ENCODE measurements at regions not wholly inside any gene's neighbourhood (a gene's known extent, or its start where the extent isn't known, plus 50 kb on each side); places are given as distances from the start of the nearest gene placed in this dataset.

DNA sequence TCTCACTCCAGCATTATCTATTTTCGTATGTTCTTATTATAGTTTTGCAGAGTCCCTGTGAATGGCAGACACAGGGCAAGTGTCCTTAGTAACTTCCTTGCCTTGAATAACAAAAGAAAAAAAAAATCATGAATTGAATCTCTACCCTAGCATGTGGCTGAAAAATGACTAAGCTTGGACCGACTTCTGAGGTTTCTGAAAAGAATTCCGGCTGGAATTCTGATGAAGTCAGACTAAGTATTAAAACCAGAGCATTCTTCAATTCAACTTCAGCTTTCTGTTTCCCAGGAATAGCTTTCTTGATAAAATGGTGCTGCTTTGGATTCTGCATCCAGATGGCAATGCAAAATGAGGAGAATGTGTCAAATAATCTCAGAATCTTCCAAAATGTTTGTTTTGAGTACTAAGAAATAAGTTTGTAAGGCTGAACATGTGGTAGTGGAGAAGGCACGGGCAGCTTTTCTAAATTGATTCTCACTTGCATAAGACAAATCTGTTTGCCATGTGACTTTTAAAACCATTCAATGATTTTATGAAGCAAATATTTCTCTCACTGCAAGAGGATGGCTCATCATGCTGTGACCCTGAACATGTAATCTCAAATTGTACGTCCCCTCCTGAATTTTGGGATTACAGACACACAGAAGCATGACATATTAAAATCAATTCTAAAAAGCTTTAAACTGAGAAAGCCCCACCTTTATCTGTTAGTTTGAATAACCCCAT is 1462.8 kb upstream of the LRRTM1 start:
- Histone ChIP-seq H3K4me3 (ENCODE audit: low read depth in 1 of 2, low read length in 2 of 2) (no peak overlapping the region), H3K9me3 (ENCODE audit: control insufficient read depth in 1 of 2, low read length in 2 of 2) (peaks cover 0 to 3% of the 10 kb centered on the region in 2 donors), H3K27me3 (ENCODE audit: control insufficient read depth in 1 of 2, insufficient read depth in 2 of 2, low read length in 2 of 2) (no peaks in the 10 kb centered on the region), H3K9ac (ENCODE audit: low read depth in 1 of 2, low read length in 2 of 2) (no peak overlapping the region), H3K4me1 (ENCODE audit: control insufficient read depth in 1 of 2, insufficient read depth in 2 of 2, low read length in 2 of 2) (no peaks in the 10 kb centered on the region), H3K27ac (ENCODE audit: low read depth, low read length) (no peak overlapping the region), H3K36me3 (ENCODE audit: control insufficient read depth in 1 of 2, insufficient read depth in 2 of 2, low read length in 2 of 2) (no peaks in the 10 kb centered on the region)

DNA sequence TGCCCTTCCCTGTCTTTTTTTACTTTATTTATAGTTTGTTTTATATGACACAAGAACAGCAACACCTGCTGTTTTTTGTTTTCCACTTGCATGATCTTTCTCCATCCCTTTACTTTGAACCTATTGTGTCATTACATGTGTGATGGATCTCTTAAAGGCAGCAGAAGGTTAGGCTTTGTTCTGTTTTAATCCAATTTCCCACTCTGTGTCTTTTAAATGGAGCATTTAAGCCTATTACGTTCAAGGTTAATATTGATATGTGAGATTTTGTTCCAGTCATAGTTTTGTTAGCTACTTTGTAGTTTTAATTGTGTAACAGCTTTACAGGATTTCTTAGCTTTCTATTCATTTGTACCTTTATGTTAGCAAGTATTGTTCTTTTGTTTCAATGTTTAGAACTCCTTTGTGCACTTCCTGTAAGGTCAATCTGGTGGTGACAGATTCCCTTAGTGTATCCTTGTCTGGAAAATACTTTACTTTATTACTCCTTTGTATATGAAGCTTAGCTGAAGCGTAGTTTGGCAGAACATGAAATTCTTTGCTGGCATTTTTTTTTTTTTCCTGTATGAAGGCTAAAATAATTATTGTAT is 1443.0 kb upstream of the LRRTM1 start:
- H3K27ac ChIP-seq (ENCODE audit: low read depth, low read length), result no peak overlapping the region
- H3K4me3 ChIP-seq (ENCODE audit: low read depth in 1 of 2, low read length in 2 of 2), result no peak overlapping the region
- H3K4me1 ChIP-seq (ENCODE audit: control insufficient read depth in 1 of 2, insufficient read depth in 2 of 2, low read length in 2 of 2), result no peaks in the 10 kb centered on the region
- H3K27me3 ChIP-seq (ENCODE audit: control insufficient read depth in 1 of 2, insufficient read depth in 2 of 2, low read length in 2 of 2), result no peaks in the 10 kb centered on the region
- H3K9me3 ChIP-seq (ENCODE audit: control insufficient read depth in 1 of 2, low read length in 2 of 2), result peaks cover 0 to 6% of the 10 kb centered on the region in 2 donors
- no peaks in the 10 kb centered on the region for H3K36me3 ChIP-seq (ENCODE audit: control insufficient read depth in 1 of 2, insufficient read depth in 2 of 2, low read length in 2 of 2)
- H3K9ac ChIP-seq (ENCODE audit: low read depth in 1 of 2, low read length in 2 of 2), result no peak overlapping the region

DNA sequence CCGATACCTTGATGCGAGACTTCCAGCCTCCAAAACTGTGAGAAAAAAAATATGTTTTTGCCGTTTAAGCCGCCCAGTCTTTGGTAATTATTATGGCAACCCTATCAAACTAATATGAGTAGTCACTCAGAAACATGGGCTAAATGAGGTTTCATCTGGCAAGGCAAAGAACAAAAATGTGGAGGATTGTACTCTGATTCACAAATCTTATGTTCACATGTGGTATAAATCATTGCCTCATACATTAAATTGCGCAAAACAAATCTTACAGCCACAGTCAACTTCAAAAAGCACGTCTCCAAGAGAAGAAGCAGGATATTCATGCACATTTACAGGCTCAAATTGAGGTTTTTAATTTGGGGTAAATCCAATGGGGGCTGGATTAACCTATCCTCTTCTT is 1435.4 kb upstream of the LRRTM1 start:
- Histone ChIP-seq H3K9ac (ENCODE audit: low read depth in 1 of 2, low read length in 2 of 2) (no peak overlapping the region), H3K9me3 (ENCODE audit: control insufficient read depth in 1 of 2, low read length in 2 of 2) (peaks cover 0 to 2% of the 10 kb centered on the region in 2 donors), H3K27me3 (ENCODE audit: control insufficient read depth in 1 of 2, insufficient read depth in 2 of 2, low read length in 2 of 2) (no peaks in the 10 kb centered on the region), H3K4me1 (ENCODE audit: control insufficient read depth in 1 of 2, insufficient read depth in 2 of 2, low read length in 2 of 2) (no peaks in the 10 kb centered on the region), H3K36me3 (ENCODE audit: control insufficient read depth in 1 of 2, insufficient read depth in 2 of 2, low read length in 2 of 2) (no peaks in the 10 kb centered on the region), H3K27ac (ENCODE audit: low read depth, low read length) (no peak overlapping the region), H3K4me3 (ENCODE audit: low read depth in 1 of 2, low read length in 2 of 2) (no peak overlapping the region)

GRCh38 chr2:81734981-81735380 is 1430.4 kb upstream of the LRRTM1 start:
- no peaks in the 10 kb centered on the region for H3K9me3 ChIP-seq (ENCODE audit: control insufficient read depth in 1 of 2, low read length in 2 of 2)

GRCh38 chr2:81714817-81715216 is 1410.3 kb upstream of the LRRTM1 start:
- Histone ChIP-seq H3K9ac (ENCODE audit: low read depth in 1 of 2, low read length in 2 of 2) (no peak overlapping the region), H3K27me3 (ENCODE audit: control insufficient read depth in 1 of 2, insufficient read depth in 2 of 2, low read length in 2 of 2) (no peaks in the 10 kb centered on the region), H3K9me3 (ENCODE audit: control insufficient read depth in 1 of 2, low read length in 2 of 2) (peaks cover 5 to 7% of the 10 kb centered on the region in 2 donors), H3K4me3 (ENCODE audit: low read depth in 1 of 2, low read length in 2 of 2) (no peak overlapping the region), H3K27ac (ENCODE audit: low read depth, low read length) (no peak overlapping the region), H3K4me1 (ENCODE audit: control insufficient read depth in 1 of 2, insufficient read depth in 2 of 2, low read length in 2 of 2) (no peaks in the 10 kb centered on the region), H3K36me3 (ENCODE audit: control insufficient read depth in 1 of 2, insufficient read depth in 2 of 2, low read length in 2 of 2) (no peaks in the 10 kb centered on the region)

More at GRCh38 chr2:81734981-81735380, 1430.4 kb upstream of the LRRTM1 start:
- Histone ChIP-seq H3K4me1 (ENCODE audit: control insufficient read depth in 1 of 2, insufficient read depth in 2 of 2, low read length in 2 of 2) (no peaks in the 10 kb centered on the region), H3K9ac (ENCODE audit: low read depth in 1 of 2, low read length in 2 of 2) (no peak overlapping the region), H3K4me3 (ENCODE audit: low read depth in 1 of 2, low read length in 2 of 2) (no peak overlapping the region), H3K27ac (ENCODE audit: low read depth, low read length) (no peak overlapping the region), H3K27me3 (ENCODE audit: control insufficient read depth in 1 of 2, insufficient read depth in 2 of 2, low read length in 2 of 2) (no peaks in the 10 kb centered on the region), H3K36me3 (ENCODE audit: control insufficient read depth in 1 of 2, insufficient read depth in 2 of 2, low read length in 2 of 2) (no peaks in the 10 kb centered on the region)

GRCh38 chr2:81706856-81707255 is 1402.3 kb upstream of the LRRTM1 start:
- Histone ChIP-seq H3K4me3 (ENCODE audit: low read depth in 1 of 2, low read length in 2 of 2) (no peak overlapping the region), H3K4me1 (ENCODE audit: control insufficient read depth in 1 of 2, insufficient read depth in 2 of 2, low read length in 2 of 2) (no peaks in the 10 kb centered on the region), H3K27me3 (ENCODE audit: control insufficient read depth in 1 of 2, insufficient read depth in 2 of 2, low read length in 2 of 2) (no peaks in the 10 kb centered on the region), H3K9ac (ENCODE audit: low read depth in 1 of 2, low read length in 2 of 2) (no peak overlapping the region), H3K27ac (ENCODE audit: low read depth, low read length) (no peak overlapping the region), H3K36me3 (ENCODE audit: control insufficient read depth in 1 of 2, insufficient read depth in 2 of 2, low read length in 2 of 2) (no peaks in the 10 kb centered on the region), H3K9me3 (ENCODE audit: control insufficient read depth in 1 of 2, low read length in 2 of 2) (peaks cover 0 to 7% of the 10 kb centered on the region in 2 donors)

DNA sequence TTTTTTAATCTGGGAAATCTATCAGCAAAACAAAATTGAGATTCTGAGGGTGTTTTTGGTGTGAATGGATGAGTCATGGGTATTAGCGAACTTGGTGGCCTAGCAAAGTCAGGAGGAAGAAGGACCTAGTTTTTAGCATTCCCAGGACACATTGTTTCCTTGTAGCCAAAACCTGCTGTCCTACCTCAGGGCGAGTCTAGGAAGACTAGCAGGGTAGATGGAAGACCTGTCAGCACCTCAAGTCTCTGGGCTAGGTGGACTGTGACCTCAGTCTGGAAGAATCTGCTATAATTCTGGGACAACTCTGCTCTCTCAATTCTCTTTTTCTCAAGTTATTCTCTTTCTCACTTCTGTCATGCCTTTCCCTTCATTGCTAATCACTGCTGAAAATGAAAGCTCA is 1399.3 kb upstream of the LRRTM1 start:
- no peaks in the 10 kb centered on the region for H3K36me3 ChIP-seq (ENCODE audit: control insufficient read depth in 1 of 2, insufficient read depth in 2 of 2, low read length in 2 of 2)

GRCh38 chr2:81692566-81692965 is 1388.0 kb upstream of the LRRTM1 start:
- Histone ChIP-seq H3K4me1 (ENCODE audit: control insufficient read depth in 1 of 2, insufficient read depth in 2 of 2, low read length in 2 of 2) (no peaks in the 10 kb centered on the region), H3K27me3 (ENCODE audit: control insufficient read depth in 1 of 2, insufficient read depth in 2 of 2, low read length in 2 of 2) (no peaks in the 10 kb centered on the region), H3K36me3 (ENCODE audit: control insufficient read depth in 1 of 2, insufficient read depth in 2 of 2, low read length in 2 of 2) (no peaks in the 10 kb centered on the region), H3K27ac (ENCODE audit: low read depth, low read length) (no peak overlapping the region), H3K9me3 (ENCODE audit: control insufficient read depth in 1 of 2, low read length in 2 of 2) (peaks cover 0 to 2% of the 10 kb centered on the region in 2 donors), H3K9ac (ENCODE audit: low read depth in 1 of 2, low read length in 2 of 2) (no peak overlapping the region), H3K4me3 (ENCODE audit: low read depth in 1 of 2, low read length in 2 of 2) (no peak overlapping the region)

More for the DNA sequence above, 1399.3 kb upstream of the LRRTM1 start:
- H3K4me3 ChIP-seq (ENCODE audit: low read depth in 1 of 2, low read length in 2 of 2), result no peak overlapping the region
- no peaks in the 10 kb centered on the region for H3K4me1 ChIP-seq (ENCODE audit: control insufficient read depth in 1 of 2, insufficient read depth in 2 of 2, low read length in 2 of 2)
- H3K27ac ChIP-seq (ENCODE audit: low read depth, low read length), result no peak overlapping the region
- H3K27me3 ChIP-seq (ENCODE audit: control insufficient read depth in 1 of 2, insufficient read depth in 2 of 2, low read length in 2 of 2), result no peaks in the 10 kb centered on the region
- no peak overlapping the region for H3K9ac ChIP-seq (ENCODE audit: low read depth in 1 of 2, low read length in 2 of 2)
- H3K9me3 ChIP-seq (ENCODE audit: control insufficient read depth in 1 of 2, low read length in 2 of 2), result no peaks in the 10 kb centered on the region

- Histone ChIP-seq H3K27me3 (ENCODE audit: control insufficient read depth in 1 of 2, insufficient read depth in 2 of 2, low read length in 2 of 2) (no peaks in the 10 kb centered on the region), H3K4me3 (ENCODE audit: low read depth in 1 of 2, low read length in 2 of 2) (no peak overlapping the region), H3K9me3 (ENCODE audit: control insufficient read depth in 1 of 2, low read length in 2 of 2) (no peaks in the 10 kb centered on the region), H3K36me3 (ENCODE audit: control insufficient read depth in 1 of 2, insufficient read depth in 2 of 2, low read length in 2 of 2) (no peaks in the 10 kb centered on the region), H3K9ac (ENCODE audit: low read depth in 1 of 2, low read length in 2 of 2) (no peak overlapping the region), H3K4me1 (ENCODE audit: control insufficient read depth in 1 of 2, insufficient read depth in 2 of 2, low read length in 2 of 2) (no peaks in the 10 kb centered on the region), H3K27ac (ENCODE audit: low read depth, low read length) (no peak overlapping the region)
Observed at GRCh38 chr2:81675641-81676040, 1371.1 kb upstream of the LRRTM1 start.

GRCh38 chr2:81672923-81673322 is 1368.4 kb upstream of the LRRTM1 start:
- no peaks in the 10 kb centered on the region for H3K4me1 ChIP-seq (ENCODE audit: control insufficient read depth in 1 of 2, insufficient read depth in 2 of 2, low read length in 2 of 2)
- no peaks in the 10 kb centered on the region for H3K27me3 ChIP-seq (ENCODE audit: control insufficient read depth in 1 of 2, insufficient read depth in 2 of 2, low read length in 2 of 2)
- no peaks in the 10 kb centered on the region for H3K36me3 ChIP-seq (ENCODE audit: control insufficient read depth in 1 of 2, insufficient read depth in 2 of 2, low read length in 2 of 2)
- no peaks in the 10 kb centered on the region for H3K9me3 ChIP-seq (ENCODE audit: control insufficient read depth in 1 of 2, low read length in 2 of 2)
- H3K9ac ChIP-seq (ENCODE audit: low read depth in 1 of 2, low read length in 2 of 2), result no peak overlapping the region
- no peak overlapping the region for H3K27ac ChIP-seq (ENCODE audit: low read depth, low read length)
- no peak overlapping the region for H3K4me3 ChIP-seq (ENCODE audit: low read depth in 1 of 2, low read length in 2 of 2)

Data from duodenal mucosa (tissue), 2 donors.